IMR-90 (cell line): ENCODE measurements at regions not wholly inside any gene's neighbourhood (a gene's known extent, or its start where the extent isn't known, plus 50 kb on each side); places are given as distances from the start of the nearest gene placed in this dataset.

ENCODE experiments used
- ATAC-seq: fragments of 200-7000 bp; cut with Tn5 transposase; 2 replicates; pipeline ENCODE4 v1.9.1; 2020; ENCODE audit warnings: low read depth, mild to moderate bottlenecking, moderate library complexity
- BruUV-seq: library from RNA; stranded (reverse); fragments of 400-500 nt; replicated peaks from 2 replicates; lab custom pipeline; 2021; lab: Mats Ljungman, UMichigan
- CTCF ChIA-PET: fragments of 300-600 bp; formaldehyde crosslinking; extraction: SDS; loops from one replicate; lab custom pipeline; 2021; ENCODE audit warnings: antibody characterized with exemption; lab: Yijun Ruan, JAX
- POLR2A ChIA-PET: fragments of 300-600 bp; sonication (Branson Sonifier 250); formaldehyde crosslinking; loops from one replicate; lab custom pipeline; 2022; ENCODE audit warnings: antibody characterized with exemption; ENCODE audit not compliant: unreplicated experiment; lab: Charles Lee
- DNase-seq: peaks from one replicate; pipeline ENCODE4 v3.0.0; 2013
- H2AFZ ChIP-seq: replicated peaks from 2 replicates; pipeline ENCODE3; 2013; ENCODE audit warnings: low read length, mild to moderate bottlenecking; ENCODE audit not compliant: poor library complexity
- H2AK5ac ChIP-seq: 2 replicates; pipeline ENCODE4 v1.6.1; 2013; ENCODE audit warnings: low read depth, low read length, inconsistent platforms
- H2AK9ac ChIP-seq: replicated peaks from 2 replicates; pipeline ENCODE3; 2013; ENCODE audit warnings: mild to moderate bottlenecking, low read depth, low read length, moderate library complexity; ENCODE audit not compliant: poor library complexity
- H2BK120ac ChIP-seq: 2 replicates; pipeline ENCODE4 v1.6.1; 2013; ENCODE audit warnings: low read depth, low read length, inconsistent platforms
- H2BK15ac ChIP-seq: 3 replicates; pipeline ENCODE4 v1.6.1; 2013; ENCODE audit warnings: low read depth, low read length, inconsistent platforms
- H2BK20ac ChIP-seq: 2 replicates; pipeline ENCODE4 v1.6.1; 2013; ENCODE audit warnings: low read depth, mild to moderate bottlenecking, inconsistent platforms, low read length, moderate library complexity
- H2BK5ac ChIP-seq: 2 replicates; pipeline ENCODE4 v1.6.1; 2013; ENCODE audit warnings: mild to moderate bottlenecking, low read depth, low read length, inconsistent platforms; ENCODE audit not compliant: poor library complexity, severe bottlenecking
- H3K14ac ChIP-seq: replicated peaks from 2 replicates; pipeline ENCODE4 v1.6.1; 2013; ENCODE audit warnings: low read depth, low read length, inconsistent platforms
- H3K18ac ChIP-seq: 2 replicates; pipeline ENCODE4 v1.6.1; 2013; ENCODE audit warnings: low read depth, low read length, control low read depth
- H3K23ac ChIP-seq: 2 replicates; pipeline ENCODE4 v1.6.1; 2013; ENCODE audit warnings: low read depth, low read length, inconsistent platforms
- H3K27ac ChIP-seq: 2 replicates; pipeline ENCODE4 v1.5.1; 2013; ENCODE audit warnings: mild to moderate bottlenecking, control low read depth, low read length; ENCODE audit not compliant: insufficient read depth
- H3K27me3 ChIP-seq: 2 replicates; pipeline ENCODE4 v1.6.1; 2013; ENCODE audit warnings: low read length; ENCODE audit not compliant: control insufficient read depth, insufficient read depth
- H3K36me3 ChIP-seq: 2 replicates; pipeline ENCODE4 v1.6.1; 2013; ENCODE audit warnings: low read length, mixed read lengths; ENCODE audit not compliant: control insufficient read depth, insufficient read depth
- H3K4ac ChIP-seq: 2 replicates; pipeline ENCODE4 v1.6.1; 2013; ENCODE audit warnings: low read depth, low read length, inconsistent platforms
- H3K4me1 ChIP-seq: 2 replicates; pipeline ENCODE4 v1.6.1; 2013; ENCODE audit warnings: low read length, mixed read lengths; ENCODE audit not compliant: control insufficient read depth, insufficient read depth
- H3K4me2 ChIP-seq: 2 replicates; pipeline ENCODE4 v1.6.1; 2013; ENCODE audit warnings: low read depth, mild to moderate bottlenecking, control low read depth, low read length, moderate library complexity
- H3K4me3 ChIP-seq: 2 replicates; pipeline ENCODE4 v1.5.1; 2013; ENCODE audit warnings: low read depth, mild to moderate bottlenecking, control low read depth, low read length, moderate library complexity; ENCODE audit not compliant: insufficient read depth
- H3K56ac ChIP-seq: 2 replicates; pipeline ENCODE4 v1.6.1; 2013; ENCODE audit warnings: low read length, inconsistent platforms; ENCODE audit not compliant: insufficient read depth; ENCODE audit errors: extremely low read depth
- H3K79me1 ChIP-seq, 2 experiments: 2 replicates each; pipeline ENCODE4 v1.6.1; 2013; ENCODE audit warnings: low read length in 2 of 2, inconsistent platforms in 1 of 2, low read depth in 1 of 2
- H3K9ac ChIP-seq: 2 replicates; pipeline ENCODE4 v1.6.1; 2013; ENCODE audit warnings: low read depth, low read length, control low read depth
- H3K9me1 ChIP-seq: 2 replicates; pipeline ENCODE4 v1.6.1; 2013; ENCODE audit warnings: low read length, inconsistent platforms; ENCODE audit not compliant: insufficient read depth
- H3K9me3 ChIP-seq: 2 replicates; pipeline ENCODE4 v1.6.1; 2013; ENCODE audit warnings: low read length; ENCODE audit not compliant: control insufficient read depth, insufficient read depth
- H4K20me1 ChIP-seq: 2 replicates; pipeline ENCODE4 v1.6.1; 2013; ENCODE audit warnings: low read length, inconsistent platforms; ENCODE audit not compliant: insufficient read depth
- H4K5ac ChIP-seq: 2 replicates; pipeline ENCODE4 v1.6.1; 2013; ENCODE audit warnings: mild to moderate bottlenecking, low read depth, low read length, control low read depth
- H4K8ac ChIP-seq, 2 experiments: 2 replicates each; pipeline ENCODE4 v1.6.1; 2013; ENCODE audit warnings: low read depth in 2 of 2, low read length in 2 of 2, control low read depth in 1 of 2, inconsistent platforms in 1 of 2
- H4K91ac ChIP-seq: 2 replicates; pipeline ENCODE4 v1.6.1; 2013; ENCODE audit warnings: low read depth, low read length, inconsistent platforms; ENCODE audit not compliant: insufficient read depth
- FOS ChIP-seq: fragments of 150-350 bp; IDR thresholded peaks from 2 replicates; pipeline ENCODE4 v1.6.1; 2016; ENCODE audit warnings: low read depth, low read length
- NFE2L2 ChIP-seq: fragments of 150-350 bp; IDR thresholded peaks from 2 replicates; pipeline ENCODE4 v1.6.1; 2016; ENCODE audit warnings: low read depth, mild to moderate bottlenecking, low read length
- POLR2A ChIP-seq: IDR thresholded peaks from 2 replicates; pipeline ENCODE4 v1.6.1; 2012; ENCODE audit warnings: mild to moderate bottlenecking, low read depth, low read length
- RCOR1 ChIP-seq: IDR thresholded peaks from 2 replicates; pipeline ENCODE4 v1.6.1; 2012; ENCODE audit warnings: mild to moderate bottlenecking, low read length, improper control_type of control experiment; ENCODE audit not compliant: insufficient replicate concordance
- RFX5 ChIP-seq: IDR thresholded peaks from 2 replicates; pipeline ENCODE4 v1.8.0; 2012; ENCODE audit warnings: low read depth, mild to moderate bottlenecking, low read length, moderate library complexity
- SMC3 ChIP-seq: fragments of 150-350 bp; IDR thresholded peaks from 2 replicates; pipeline ENCODE4 v1.6.1; 2016; ENCODE audit warnings: low read depth, mild to moderate bottlenecking, antibody characterized with exemption, low read length, moderate library complexity
- USF2 ChIP-seq: fragments of 150-350 bp; IDR thresholded peaks from 2 replicates; pipeline ENCODE4 v1.6.1; 2017; ENCODE audit warnings: mild to moderate bottlenecking, antibody characterized with exemption, low read length, low read depth
- WGBS, 2 experiments: methylation state at CpG; one replicate each; pipeline versions ENCODE4 v1.1.5 to v1.1.7; 2013; ENCODE audit warnings: missing lambda C conversion rate in 2 of 2; ENCODE audit not compliant: insufficient read length in 1 of 2; ENCODE audit errors: extremely low coverage in 2 of 2; 5-methylcytosine and 5-hydroxymethylcytosine counted together
- dilution Hi-C: fragments of 300-500 bp; cut with HindIII; formaldehyde crosslinking; loops from one replicate; pipeline ENCODE4 v1.14.3; 2018; ENCODE audit warnings: low sequenced_read_pairs; ENCODE audit not compliant: unreplicated experiment
- in situ Hi-C: fragments of 300-500 bp; cut with MboI; formaldehyde crosslinking; loops from 3 replicates; pipeline ENCODE4 v1.14.3; 2019; ENCODE audit warnings: low sequenced_read_pairs, inconsistent platforms, mixed read lengths
- intact Hi-C: fragments of 100-400 bp; cut with micrococcal nuclease; formaldehyde crosslinking; loops from 2 replicates; pipeline ENCODE4 v1.10.0; 2022

GRCh38 chr13:99693351-99693750 is 192.1 kb downstream of the TM9SF2 start:
- no TSS peak for BruUV-seq
- Histone ChIP-seq H3K79me1 (no peaks in the 10 kb centered on the region), H3K23ac (no peak overlapping the region), H3K4ac (no peak overlapping the region), H3K56ac (no peak overlapping the region), H4K8ac (no peak overlapping the region), H3K27ac (no peak overlapping the region), H2BK5ac (no peak overlapping the region), H3K36me3 (no peaks in the 10 kb centered on the region), H3K14ac (no peak overlapping the region), H3K9me3 (no peaks in the 10 kb centered on the region), H2BK15ac (no peak overlapping the region), H2BK20ac (no peak overlapping the region), H3K4me3 (no peak overlapping the region), H3K4me1 (no peaks in the 10 kb centered on the region), H3K9ac (no peak overlapping the region), H2AK5ac (no peak overlapping the region), H2AK9ac (no peak overlapping the region), H4K91ac (no peak overlapping the region), H3K27me3 (peaks cover 28% of the 10 kb centered on the region), H4K5ac (no peak overlapping the region), H3K18ac (no peak overlapping the region), H4K20me1 (no peaks in the 10 kb centered on the region), H2BK120ac (no peak overlapping the region), H2AFZ (no peak overlapping the region), H3K9me1 (no peaks in the 10 kb centered on the region), H3K4me2 (no peak overlapping the region)
- no peak for TF ChIP-seq NFE2L2
- TF ChIP-seq FOS = no peak
- no peak for TF ChIP-seq POLR2A
- TF ChIP-seq RFX5 = no peak
- no peak for TF ChIP-seq RCOR1
- no peak for TF ChIP-seq SMC3
- TF ChIP-seq USF2 = no peak
- intact Hi-C loops (no loop called here), dilution Hi-C loops (no loop called here), in situ Hi-C loops (no loop called here)
- ChIA-PET CTCF (no interaction called here), POLR2A (no interaction called here)
- DNase-seq (no peak), ATAC-seq (no peak)
- no CpG with 5 or more reads among the region's 3 CpGs for WGBS, 2 experiments
